COLO668 (cell line): ENCODE measurements at regions not wholly inside any gene's neighbourhood (a gene's known extent, or its start where the extent isn't known, plus 50 kb on each side); places are given as distances from the start of the nearest gene placed in this dataset.
A peak's percentile ranks its signal among the peaks of the same experiment; 100 is the strongest.
"Not testable (repeated sequence)": the region's sequence is repeated elsewhere in the genome, so short reads cannot be mapped to it uniquely, and the experiment has no call there.

Experiments
- DNase-seq: peaks from one replicate; lab custom pipeline; 2025; ENCODE audit not compliant: unreplicated experiment; lab: John Stamatoyannopoulos, UW

- no peak for DNase-seq
These were observed 203.1 kb downstream of the ARHGEF9 start for GRCh38 chrX:63581906-63582305.

- DNase-seq: no peak
These were observed 203.6 kb downstream of the ARHGEF9 start for GRCh38 chrX:63581398-63581797.

GRCh38 chrX:63576533-63576932 is 208.5 kb downstream of the ARHGEF9 start:
- DNase-seq: no peak

GRCh38 chrX:63575700-63576099 is 209.3 kb downstream of the ARHGEF9 start:
- not testable (repeated sequence) for DNase-seq

GRCh38 chrX:63566856-63567255 is 215.7 kb upstream of the SPIN4 start:
- DNase-seq: no peak

- DNase-seq: no peak
These were observed 210.3 kb upstream of the SPIN4 start for GRCh38 chrX:63561425-63561824.

- DNase-seq: peak; percentile 60
These were observed 209.6 kb upstream of the SPIN4 start for GRCh38 chrX:63560601-63561218.

GRCh38 chrX:63551856-63552255 is 200.7 kb upstream of the SPIN4 start:
- DNase-seq: no peak

- no peak for DNase-seq
These were observed 179.5 kb upstream of the SPIN4 start for GRCh38 chrX:63530654-63531053.

GRCh38 chrX:63529961-63530360 is 178.8 kb upstream of the SPIN4 start:
- no peak for DNase-seq

GRCh38 chrX:63526863-63527262 is 175.7 kb upstream of the SPIN4 start:
- no peak for DNase-seq

- no peak for DNase-seq
These were observed 174.4 kb upstream of the SPIN4 start for GRCh38 chrX:63525491-63525890.

GRCh38 chrX:63519368-63519767 is 168.2 kb upstream of the SPIN4 start:
- not testable (repeated sequence) for DNase-seq

- DNase-seq: no peak
These were observed 163.5 kb upstream of the SPIN4 start for GRCh38 chrX:63514569-63515080.

GRCh38 chrX:63513825-63514568 is 162.9 kb upstream of the SPIN4 start:
- DNase-seq: no peak

GRCh38 chrX:63511361-63511760 is 160.2 kb upstream of the SPIN4 start:
- DNase-seq: no peak

- no peak for DNase-seq
These were observed 157.5 kb upstream of the SPIN4 start for GRCh38 chrX:63508668-63509067.

GRCh38 chrX:63506320-63506719 is 155.2 kb upstream of the SPIN4 start:
- no peak for DNase-seq

- DNase-seq: no peak
These were observed 152.4 kb upstream of the SPIN4 start for GRCh38 chrX:63503541-63503940.

GRCh38 chrX:63488546-63489373 is 137.6 kb upstream of the SPIN4 start:
- DNase-seq: no peak

GRCh38 chrX:63475200-63475599 is 124.1 kb upstream of the SPIN4 start:
- DNase-seq: no peak

GRCh38 chrX:63471004-63471403 is 119.9 kb upstream of the SPIN4 start:
- no peak for DNase-seq
